ENCODE measurements at regions not wholly inside any gene's neighbourhood (a gene's known extent, or its start where the extent isn't known, plus 50 kb on each side); places are given as distances from the start of the nearest gene placed in this dataset.

- H3K14ac ChIP-seq (replicated peaks; ENCODE audit: low read depth, low read length): no peak overlapping the region
- WGBS, 2 experiments (ENCODE audit: extremely low coverage in 2 of 2, insufficient read length in 1 of 2): no CpG with 5 or more reads among the region's 1 CpG
- no peak for TF ChIP-seq MAFK (IDR thresholded peaks at IDR 0.05; ENCODE audit: low read depth, low read length)
- no peak for TF ChIP-seq RCOR1 (IDR thresholded peaks at IDR 0.05; ENCODE audit: insufficient replicate concordance, low read length)
- no peak for TF ChIP-seq CEBPB (IDR thresholded peaks at IDR 0.05; ENCODE audit: low read depth, low read length)
- TF ChIP-seq RAD21 (IDR thresholded peaks at IDR 0.05; ENCODE audit: low read length): no peak
- no peak for TF ChIP-seq CHD1 (IDR thresholded peaks at IDR 0.05; ENCODE audit: low read depth, low read length)
- no peak for TF ChIP-seq SMC3 (IDR thresholded peaks at IDR 0.05; ENCODE audit: low read depth, low read length)
- no peak; the same call in 1 of the 2 replicates for TF ChIP-seq NFE2L2 (IDR thresholded peaks at IDR 0.05; ENCODE audit: low read depth, low read length)
- TF ChIP-seq RFX5 (IDR thresholded peaks at IDR 0.05; ENCODE audit: low read depth, low read length): no peak
- TF ChIP-seq BHLHE40 (IDR thresholded peaks at IDR 0.05; ENCODE audit: low read depth, low read length): no peak
- no peak for TF ChIP-seq CTCF (conservative IDR thresholded peaks at IDR 0.05; ENCODE audit: low read depth, low read length)
- TF ChIP-seq FOS (IDR thresholded peaks at IDR 0.05; ENCODE audit: low read depth, low read length): no peak
- no peak for TF ChIP-seq MAZ (IDR thresholded peaks at IDR 0.05; ENCODE audit: borderline replicate concordance, low read depth, low read length)
- H4K20me1 ChIP-seq (ENCODE audit: insufficient read depth, low read length): no peaks in the 10 kb centered on the region
- ATAC-seq (ENCODE audit: low read depth) (no peak), DNase-seq (no peak)
- CTCF ChIA-PET: no interaction called here
- H2BK120ac ChIP-seq (ENCODE audit: low read depth, low read length): no peak overlapping the region
- no peak overlapping the region for H4K8ac ChIP-seq (ENCODE audit: low read depth in 2 of 2, low read length in 2 of 2)
- no peak overlapping the region for H3K18ac ChIP-seq (ENCODE audit: low read depth, low read length)
- no peaks in the 10 kb centered on the region for H3K4me1 ChIP-seq (ENCODE audit: control insufficient read depth, insufficient read depth, low read length)
- H2BK20ac ChIP-seq (ENCODE audit: low read depth, low read length): no peak overlapping the region
- no peaks in the 10 kb centered on the region for H3K9me3 ChIP-seq (ENCODE audit: control insufficient read depth, insufficient read depth, low read length)
- no peaks in the 10 kb centered on the region for H3K36me3 ChIP-seq (ENCODE audit: control insufficient read depth, insufficient read depth, low read length)
- BruUV-seq (replicated peaks): no TSS peak
- dilution Hi-C loops (cut with HindIII; ENCODE audit: low sequenced_read_pairs, unreplicated experiment) (no loop called here), in situ Hi-C loops (cut with MboI; ENCODE audit: low sequenced_read_pairs) (no loop called here), intact Hi-C loops (cut with micrococcal nuclease) (no loop called here)
- H3K56ac ChIP-seq (ENCODE audit: extremely low read depth, insufficient read depth, low read length): no peak overlapping the region
- no peak overlapping the region for H3K4me2 ChIP-seq (ENCODE audit: low read depth, low read length)
- no peak overlapping the region for H2AFZ ChIP-seq (replicated peaks; ENCODE audit: low read length, poor library complexity)
- no peak overlapping the region for H3K9ac ChIP-seq (ENCODE audit: low read depth, low read length)
- H2BK5ac ChIP-seq (ENCODE audit: low read depth, low read length, poor library complexity, severe bottlenecking): no peak overlapping the region
- no peak overlapping the region for H4K91ac ChIP-seq (ENCODE audit: insufficient read depth, low read depth, low read length)
- no peak overlapping the region for H2AK5ac ChIP-seq (ENCODE audit: low read depth, low read length)
- no peaks in the 10 kb centered on the region for H3K27me3 ChIP-seq (ENCODE audit: control insufficient read depth, insufficient read depth, low read length)
- POLR2A ChIA-PET (ENCODE audit: unreplicated experiment): no interaction called here
- H3K79me1 ChIP-seq (ENCODE audit: low read depth in 1 of 2, low read length in 2 of 2): no peaks in the 10 kb centered on the region
- no peak overlapping the region for H2AK9ac ChIP-seq (replicated peaks; ENCODE audit: low read depth, low read length, poor library complexity)
- H3K4ac ChIP-seq (ENCODE audit: low read depth, low read length): no peak overlapping the region
- H3K4me3 ChIP-seq (ENCODE audit: insufficient read depth, low read depth, low read length): no peak overlapping the region
- H4K5ac ChIP-seq (ENCODE audit: low read depth, low read length): no peak overlapping the region
- no peaks in the 10 kb centered on the region for H3K9me1 ChIP-seq (ENCODE audit: insufficient read depth, low read length)
- H2BK15ac ChIP-seq (ENCODE audit: low read depth, low read length): no peak overlapping the region
- H3K27ac ChIP-seq (ENCODE audit: insufficient read depth, low read length): no peak overlapping the region
- no peak overlapping the region for H3K23ac ChIP-seq (ENCODE audit: low read depth, low read length)
Observed at GRCh38 chr11:82663535-82663934, 70.1 kb downstream of the FAM181B start.
